A549 (cell line): ENCODE measurements at regions not wholly inside any gene's neighbourhood (a gene's known extent, or its start where the extent isn't known, plus 50 kb on each side); places are given as distances from the start of the nearest gene placed in this dataset.

ENCODE experiments used
- ATAC-seq, 2 experiments: fragments of 200-7000 bp in 1 of 2; fragments of >200 bp in 1 of 2; cut with Nextera tagmentation in 1 of 2; cut with Tn5 transposase in 1 of 2; 3 replicates each; pipeline versions ENCODE4 v1.8.0 to v1.9.1; 2018 to 2020; ENCODE audit warnings: mild to moderate bottlenecking in 1 of 2, moderate library complexity in 1 of 2
- CTCF ChIA-PET: fragments of 300-600 bp; sonication (Branson Sonifier 250); formaldehyde crosslinking; extraction: SDS; loops from one replicate; lab custom pipeline; 2021; ENCODE audit warnings: antibody characterized with exemption, inconsistent platforms; lab: Yijun Ruan, JAX
- POLR2A ChIA-PET: fragments of 350-600 bp; formaldehyde crosslinking; extraction: SDS; loops from one replicate; lab custom pipeline; 2021; ENCODE audit warnings: antibody characterized with exemption, inconsistent platforms; lab: Yijun Ruan, JAX
- DNase-seq, 2 experiments: peaks; one replicate each; pipeline versions ENCODE4 v3.0.0 to v3.0.0-alpha.2; 2011 to 2016; ENCODE audit warnings: low read depth in 1 of 2, low spot score in 1 of 2
- FAIRE-seq: peaks from 2 replicates; lab custom pipeline; 2011; peaks lifted over from hg19 to GRCh38; lab: Jason Lieb, UNC
- H3K27ac ChIP-seq, 2 experiments: fragments of >200 bp; sonication (Bioruptor Twin); formaldehyde crosslinking; 3 replicates each; pipeline ENCODE4 v1.5.1; 2016 to 2017
- H3K4me1 ChIP-seq: fragments of >200 bp; sonication (Bioruptor Twin); formaldehyde crosslinking; 3 replicates; pipeline ENCODE4 v1.6.1; 2016
- H3K4me2 ChIP-seq: fragments of >200 bp; sonication (Bioruptor Twin); formaldehyde crosslinking; 3 replicates; pipeline ENCODE4 v1.6.1; 2016
- H3K4me3 ChIP-seq: fragments of >200 bp; sonication (Bioruptor Twin); formaldehyde crosslinking; 3 replicates; pipeline ENCODE4 v1.5.1; 2016
- H3K9me3 ChIP-seq: fragments of >200 bp; sonication (Bioruptor Twin); formaldehyde crosslinking; 3 replicates; pipeline ENCODE4 v1.6.1; 2016
- CBX2 ChIP-seq: fragments of 200-600 bp; sonication (generic); IDR thresholded peaks from 2 replicates; pipeline ENCODE4 v1.6.1; 2016; ENCODE audit warnings: low read depth, mild to moderate bottlenecking, borderline replicate concordance
- CBX8 ChIP-seq: fragments of 200-600 bp; sonication (generic); IDR thresholded peaks from 2 replicates; pipeline ENCODE4 v1.6.1; 2016
- CHD4 ChIP-seq: fragments of 200-600 bp; sonication (generic); IDR thresholded peaks from 2 replicates; pipeline ENCODE4 v1.6.1; 2016; ENCODE audit warnings: antibody characterized with exemption, mild to moderate bottlenecking, borderline replicate concordance
- ESRRA ChIP-seq: fragments of 150-350 bp; IDR thresholded peaks from 2 replicates; pipeline ENCODE4 v1.6.1; 2014; ENCODE audit warnings: mild to moderate bottlenecking, low read length, borderline replicate concordance
- FOXS1 ChIP-seq: fragments of 250-450 bp; sonication (Bioruptor Pico); IDR thresholded peaks from 2 replicates; pipeline ENCODE4 v1.5.0; 2020; ENCODE audit warnings: mild to moderate bottlenecking, moderate library complexity
- GATA3 ChIP-seq: IDR thresholded peaks from 2 replicates; pipeline ENCODE4 v1.6.1; 2012; ENCODE audit warnings: borderline replicate concordance
- HDAC2 ChIP-seq: fragments of 200-600 bp; sonication (generic); IDR thresholded peaks from 2 replicates; pipeline ENCODE4 v1.6.1; 2016
- JUN ChIP-seq, 2 experiments: fragments of >200 bp; sonication (Bioruptor Twin); formaldehyde crosslinking; IDR thresholded peaks; 2 replicates in 1 of 2; 3 replicates in 1 of 2; pipeline ENCODE4 v1.6.1; 2016 to 2017
- KDM1A ChIP-seq: fragments of 200-600 bp; sonication (generic); IDR thresholded peaks from 2 replicates; pipeline ENCODE4 v1.6.1; 2016; ENCODE audit warnings: low read depth, mild to moderate bottlenecking
- MAFK ChIP-seq: fragments of 450-650 bp; IDR thresholded peaks from 2 replicates; pipeline ENCODE4 v1.6.1; 2014; ENCODE audit not compliant: partially characterized antibody
- MAZ ChIP-seq: fragments of 150-350 bp; IDR thresholded peaks from 2 replicates; pipeline ENCODE4 v1.6.1; 2014; ENCODE audit warnings: antibody characterized with exemption, low read depth, low read length, borderline replicate concordance
- NPAS2 ChIP-seq: fragments of 250-450 bp; sonication (Bioruptor Pico); IDR thresholded peaks from 2 replicates; pipeline ENCODE4 v1.8.0; 2022; ENCODE audit warnings: mild to moderate bottlenecking, moderate library complexity, borderline replicate concordance
- NR3C1 ChIP-seq: fragments of >200 bp; sonication (Bioruptor Twin); formaldehyde crosslinking; IDR thresholded peaks from 3 replicates; pipeline ENCODE4 v1.6.1; 2017
- PHF8 ChIP-seq: fragments of 200-600 bp; sonication (generic); IDR thresholded peaks from 2 replicates; pipeline ENCODE4 v1.6.1; 2016; ENCODE audit warnings: low read depth, mild to moderate bottlenecking, antibody characterized with exemption, moderate library complexity, borderline replicate concordance
- POLR2A ChIP-seq: IDR thresholded peaks from 2 replicates; pipeline ENCODE4 v1.6.1; 2012; ENCODE audit warnings: mild to moderate bottlenecking, low read length
- RARB ChIP-seq: fragments of 250-450 bp; sonication (Bioruptor Pico); IDR thresholded peaks from 2 replicates; pipeline ENCODE4 v1.8.0; 2021; ENCODE audit warnings: mild to moderate bottlenecking, moderate library complexity
- RCOR1 ChIP-seq: fragments of 150-350 bp; IDR thresholded peaks from 2 replicates; pipeline ENCODE4 v1.6.1; 2014; ENCODE audit warnings: antibody characterized with exemption, low read length, low read depth
- RFX5 ChIP-seq: fragments of 450-650 bp; IDR thresholded peaks from 2 replicates; pipeline ENCODE4 v1.7.1; 2014; ENCODE audit warnings: antibody characterized with exemption, mild to moderate bottlenecking, moderate library complexity
- SREBF2 ChIP-seq: fragments of 450-650 bp; IDR thresholded peaks from 2 replicates; pipeline ENCODE4 v1.6.1; 2014; ENCODE audit warnings: mild to moderate bottlenecking, moderate library complexity
- TFCP2L1 ChIP-seq: fragments of 250-450 bp; sonication (Bioruptor Pico); IDR thresholded peaks from 2 replicates; pipeline ENCODE4 v1.5.0; 2021; ENCODE audit warnings: mild to moderate bottlenecking
- ZFP36 ChIP-seq: fragments of 450-650 bp; IDR thresholded peaks from 2 replicates; pipeline ENCODE4 v1.6.1; 2014; ENCODE audit warnings: borderline replicate concordance; ENCODE audit not compliant: partially characterized antibody
- WGBS: methylation state at CpG from one replicate; pipeline ENCODE4 v1.1.6; 2017; ENCODE audit errors: missing lambda C conversion rate; 5-methylcytosine and 5-hydroxymethylcytosine counted together
- TF ChIP-seq, protein P1 (sequence below): IDR thresholded peaks from 2 replicates; pipeline ENCODE4 v1.6.1; 2012
- TF ChIP-seq, protein P2 (sequence below): fragments of 250-450 bp; sonication (Bioruptor Pico); IDR thresholded peaks from 2 replicates; pipeline ENCODE4 v1.5.0; 2020; ENCODE audit warnings: low read depth, mild to moderate bottlenecking, moderate library complexity
- TF ChIP-seq, protein P3 (sequence below): fragments of >200 bp; sonication (Bioruptor Twin); formaldehyde crosslinking; IDR thresholded peaks from 3 replicates; pipeline ENCODE4 v1.6.1; 2016

DNA sequence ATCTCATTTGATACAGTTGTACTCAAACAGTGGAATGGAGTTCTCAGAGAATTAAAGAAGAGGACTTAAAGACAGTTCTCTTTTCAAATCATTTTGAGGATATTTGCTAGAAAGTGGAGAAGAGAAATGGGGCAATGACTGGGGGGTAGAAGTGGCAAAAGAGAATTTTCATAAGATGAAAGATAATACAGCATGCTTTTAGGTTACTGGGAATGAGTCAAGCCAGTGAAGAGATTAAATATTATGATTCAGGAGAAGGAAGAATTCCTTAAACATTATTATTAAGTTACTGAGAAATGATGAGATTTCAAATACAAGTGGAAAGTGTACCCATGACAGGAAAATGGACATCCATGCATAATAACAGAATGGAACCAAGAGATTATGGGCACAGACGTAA, 219.0 kb upstream of the DKK2 start:
- H3K4me3 ChIP-seq = no peak overlapping the region
- no peak for DNase-seq
- WGBS = 59% methylated on average over 1 of the region's 1 CpG
- no peak overlapping the region for H3K27ac ChIP-seq
- no peak overlapping the region for H3K4me2 ChIP-seq
- FAIRE-seq = no peak
- TF ChIP-seq, protein P1, sequence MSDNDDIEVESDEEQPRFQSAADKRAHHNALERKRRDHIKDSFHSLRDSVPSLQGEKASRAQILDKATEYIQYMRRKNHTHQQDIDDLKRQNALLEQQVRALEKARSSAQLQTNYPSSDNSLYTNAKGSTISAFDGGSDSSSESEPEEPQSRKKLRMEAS = no peak
- TF ChIP-seq ESRRA (no peak), PHF8 (no peak), RARB (CRISPR knock-in tag) (no peak), NR3C1 (no peak)
- no peak for ATAC-seq
- H3K9me3 ChIP-seq = no peaks in the 10 kb centered on the region
- H3K4me1 ChIP-seq = no peaks in the 10 kb centered on the region
- ChIA-PET POLR2A (no interaction called here), CTCF (no interaction called here)

DNA sequence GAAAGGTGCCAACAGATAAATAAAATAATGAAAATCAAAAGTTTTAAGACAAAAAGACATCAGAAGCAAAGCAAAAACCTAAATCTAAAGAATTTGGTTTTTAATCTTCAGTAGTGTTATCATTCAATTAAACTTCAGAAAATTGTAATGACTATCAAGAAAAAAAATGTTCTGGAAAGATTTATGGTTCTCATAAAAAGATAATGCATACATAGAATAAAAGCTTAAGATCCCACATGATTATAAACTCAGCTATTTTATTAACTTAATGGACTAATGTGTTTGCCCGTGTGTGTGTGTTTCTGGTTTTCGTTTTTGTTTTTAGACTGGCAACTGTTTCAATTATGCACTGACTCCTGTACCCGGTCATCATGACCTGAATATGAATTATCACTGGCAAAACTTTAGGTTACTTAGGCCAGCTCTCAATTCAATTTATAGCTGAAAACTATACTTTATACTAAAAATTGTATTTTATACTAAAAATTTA, 217.5 kb upstream of the DKK2 start:
- POLR2A ChIA-PET = no interaction called here
- no peak for ATAC-seq
- WGBS = 40% methylated on average over 3 of the region's 3 CpGs
- no peaks in the 10 kb centered on the region for H3K4me1 ChIP-seq
- no peaks in the 10 kb centered on the region for H3K9me3 ChIP-seq
- TF ChIP-seq KDM1A (no peak), FOXS1 (CRISPR knock-in tag) (no peak), CBX8 (no peak), ZFP36 (no peak), NR3C1 (no peak), SREBF2 (no peak), GATA3 (no peak), NPAS2 (CRISPR knock-in tag) (no peak), HDAC2 (no peak), CHD4 (no peak), TFCP2L1 (CRISPR knock-in tag) (no peak), RARB (CRISPR knock-in tag) (no peak), ESRRA (no peak)
- TF ChIP-seq, protein P2, sequence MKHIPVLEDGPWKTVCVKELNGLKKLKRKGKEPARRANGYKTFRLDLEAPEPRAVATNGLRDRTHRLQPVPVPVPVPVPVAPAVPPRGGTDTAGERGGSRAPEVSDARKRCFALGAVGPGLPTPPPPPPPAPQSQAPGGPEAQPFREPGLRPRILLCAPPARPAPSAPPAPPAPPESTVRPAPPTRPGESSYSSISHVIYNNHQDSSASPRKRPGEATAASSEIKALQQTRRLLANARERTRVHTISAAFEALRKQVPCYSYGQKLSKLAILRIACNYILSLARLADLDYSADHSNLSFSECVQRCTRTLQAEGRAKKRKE (CRISPR knock-in tag) = no peak
- TF ChIP-seq, protein P3, sequence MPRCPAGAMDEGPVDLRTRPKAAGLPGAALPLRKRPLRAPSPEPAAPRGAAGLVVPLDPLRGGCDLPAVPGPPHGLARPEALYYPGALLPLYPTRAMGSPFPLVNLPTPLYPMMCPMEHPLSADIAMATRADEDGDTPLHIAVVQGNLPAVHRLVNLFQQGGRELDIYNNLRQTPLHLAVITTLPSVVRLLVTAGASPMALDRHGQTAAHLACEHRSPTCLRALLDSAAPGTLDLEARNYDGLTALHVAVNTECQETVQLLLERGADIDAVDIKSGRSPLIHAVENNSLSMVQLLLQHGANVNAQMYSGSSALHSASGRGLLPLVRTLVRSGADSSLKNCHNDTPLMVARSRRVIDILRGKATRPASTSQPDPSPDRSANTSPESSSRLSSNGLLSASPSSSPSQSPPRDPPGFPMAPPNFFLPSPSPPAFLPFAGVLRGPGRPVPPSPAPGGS = no peak
- TF ChIP-seq, all 56 proteins: peak for 0
- no peak for DNase-seq
- H3K27ac ChIP-seq = no peak overlapping the region
- CTCF ChIA-PET = no interaction called here
- no peak for FAIRE-seq
- no peak overlapping the region for H3K4me2 ChIP-seq
- no peak overlapping the region for H3K4me3 ChIP-seq

DNA sequence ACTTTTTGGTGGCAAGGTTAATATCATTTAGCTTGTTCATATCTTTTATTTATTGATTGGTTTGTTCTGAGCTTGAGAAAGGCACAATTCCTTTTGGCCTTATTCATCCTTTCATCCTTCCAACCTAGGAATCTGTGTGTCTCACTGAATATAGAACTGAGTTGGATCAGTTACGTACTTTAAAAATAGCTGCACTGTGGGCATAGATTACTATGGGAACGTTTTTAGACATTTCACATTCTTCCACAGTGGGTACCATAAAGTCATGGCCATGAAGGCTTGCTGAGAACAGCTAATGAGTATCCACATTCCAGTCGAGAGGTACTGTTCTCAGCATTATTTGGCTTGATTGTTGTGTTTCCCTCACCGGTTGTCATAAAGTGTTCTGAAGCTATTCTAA, 217.0 kb upstream of the DKK2 start:
- Histone ChIP-seq H3K4me3 (no peak overlapping the region), H3K9me3 (no peaks in the 10 kb centered on the region), H3K4me2 (no peak overlapping the region), H3K27ac (no peak overlapping the region), H3K4me1 (no peaks in the 10 kb centered on the region)
- 22% methylated on average over 4 of the region's 4 CpGs for WGBS
- TF ChIP-seq JUN (IDR thresholded peaks at IDR 0.05) (no peak), POLR2A (no peak), RCOR1 (no peak), MAFK (no peak), MAZ (no peak), RFX5 (no peak), CBX2 (no peak)
- TF ChIP-seq, protein P3 = no peak
- TF ChIP-seq, protein P1 = no peak
- POLR2A ChIA-PET = no interaction called here
- FAIRE-seq (no peak), ATAC-seq (no peak), DNase-seq (no peak)
- CTCF ChIA-PET = no interaction called here
